KMS-11 (cell line): ENCODE measurements at regions not wholly inside any gene's neighbourhood (a gene's known extent, or its start where the extent isn't known, plus 50 kb on each side); places are given as distances from the start of the nearest gene placed in this dataset.

Experiments
- H2AFZ ChIP-seq: fragments of 200-600 bp; sonication (generic); 2 replicates; pipeline ENCODE4 v1.6.1; 2016; ENCODE audit warnings: antibody characterized with exemption, mixed run types, low read depth
- H3K27ac ChIP-seq: fragments of 200-600 bp; sonication (generic); 2 replicates; pipeline ENCODE4 v1.6.1; 2016; ENCODE audit warnings: mild to moderate bottlenecking, mixed run types
- H3K27me3 ChIP-seq: fragments of 200-600 bp; sonication (generic); 2 replicates; pipeline ENCODE4 v1.6.1; 2017; ENCODE audit warnings: mild to moderate bottlenecking, low read depth, mixed run types, moderate library complexity; ENCODE audit not compliant: insufficient read depth
- H3K36me3 ChIP-seq: fragments of 200-600 bp; sonication (generic); 2 replicates; pipeline ENCODE4 v1.6.1; 2017; ENCODE audit warnings: mild to moderate bottlenecking, mixed run types; ENCODE audit not compliant: insufficient read depth
- H3K4me1 ChIP-seq: fragments of 200-600 bp; sonication (generic); 2 replicates; pipeline ENCODE4 v1.6.1; 2016; ENCODE audit warnings: mild to moderate bottlenecking, low read depth, mixed run types; ENCODE audit not compliant: poor library complexity, severe bottlenecking
- H3K4me2 ChIP-seq: fragments of 200-600 bp; sonication (generic); 2 replicates; pipeline ENCODE4 v1.7.0; 2016; ENCODE audit warnings: mild to moderate bottlenecking, mixed run types
- H3K4me3 ChIP-seq: fragments of 200-600 bp; sonication (generic); IDR thresholded peaks from 2 replicates; pipeline ENCODE4 v1.6.1; 2017; ENCODE audit warnings: low read depth, low read length, mixed read lengths; ENCODE audit not compliant: insufficient read depth
- H3K79me2 ChIP-seq: fragments of 200-600 bp; sonication (generic); 2 replicates; pipeline ENCODE4 v1.6.1; 2016; ENCODE audit warnings: low read depth, mixed run types; ENCODE audit not compliant: insufficient read depth
- H3K9ac ChIP-seq: fragments of 200-600 bp; sonication (generic); 2 replicates; pipeline ENCODE4 v1.6.1; 2016; ENCODE audit warnings: mild to moderate bottlenecking, mixed run types
- H4K20me1 ChIP-seq: fragments of 200-600 bp; sonication (generic); 2 replicates; pipeline ENCODE4 v1.6.1; 2016; ENCODE audit warnings: mild to moderate bottlenecking, mixed run types; ENCODE audit not compliant: insufficient read depth
- TF ChIP-seq, protein P1 (sequence below): fragments of 200-600 bp; sonication (generic); conservative IDR thresholded peaks from 2 replicates; pipeline ENCODE4 v1.6.1; 2017; ENCODE audit warnings: low read depth, mild to moderate bottlenecking, antibody characterized with exemption, low read length, moderate library complexity, mixed read lengths

- Histone ChIP-seq H3K27ac (no peak overlapping the region), H3K36me3 (no peaks in the 10 kb centered on the region), H4K20me1 (no peaks in the 10 kb centered on the region), H3K79me2 (no peaks in the 10 kb centered on the region), H3K4me2 (no peak overlapping the region), H2AFZ (no peak overlapping the region), H3K27me3 (no peaks in the 10 kb centered on the region), H3K4me1 (no peaks in the 10 kb centered on the region), H3K4me3 (no peak overlapping the region), H3K9ac (no peak overlapping the region)
- TF ChIP-seq, protein P1, sequence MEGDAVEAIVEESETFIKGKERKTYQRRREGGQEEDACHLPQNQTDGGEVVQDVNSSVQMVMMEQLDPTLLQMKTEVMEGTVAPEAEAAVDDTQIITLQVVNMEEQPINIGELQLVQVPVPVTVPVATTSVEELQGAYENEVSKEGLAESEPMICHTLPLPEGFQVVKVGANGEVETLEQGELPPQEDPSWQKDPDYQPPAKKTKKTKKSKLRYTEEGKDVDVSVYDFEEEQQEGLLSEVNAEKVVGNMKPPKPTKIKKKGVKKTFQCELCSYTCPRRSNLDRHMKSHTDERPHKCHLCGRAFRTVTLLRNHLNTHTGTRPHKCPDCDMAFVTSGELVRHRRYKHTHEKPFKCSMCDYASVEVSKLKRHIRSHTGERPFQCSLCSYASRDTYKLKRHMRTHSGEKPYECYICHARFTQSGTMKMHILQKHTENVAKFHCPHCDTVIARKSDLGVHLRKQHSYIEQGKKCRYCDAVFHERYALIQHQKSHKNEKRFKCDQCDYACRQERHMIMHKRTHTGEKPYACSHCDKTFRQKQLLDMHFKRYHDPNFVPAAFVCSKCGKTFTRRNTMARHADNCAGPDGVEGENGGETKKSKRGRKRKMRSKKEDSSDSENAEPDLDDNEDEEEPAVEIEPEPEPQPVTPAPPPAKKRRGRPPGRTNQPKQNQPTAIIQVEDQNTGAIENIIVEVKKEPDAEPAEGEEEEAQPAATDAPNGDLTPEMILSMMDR = no peak
Measured at GRCh38 chr3:95595416-95596075, 1218.8 kb upstream of the EPHA6 start.

- H3K79me2 ChIP-seq = no peaks in the 10 kb centered on the region
Measured at GRCh38 chr3:95607926-95608325, 1206.5 kb upstream of the EPHA6 start.

GRCh38 chr3:95609411-95609810, 1205.0 kb upstream of the EPHA6 start:
- TF ChIP-seq, protein P1 = no peak
- H3K9ac ChIP-seq = no peak overlapping the region
- H2AFZ ChIP-seq = no peak overlapping the region

More at GRCh38 chr3:95607926-95608325, 1206.5 kb upstream of the EPHA6 start:
- Histone ChIP-seq H3K27ac (no peak overlapping the region), H4K20me1 (no peaks in the 10 kb centered on the region), H2AFZ (no peak overlapping the region), H3K4me3 (no peak overlapping the region), H3K4me2 (no peak overlapping the region), H3K9ac (no peak overlapping the region), H3K4me1 (no peaks in the 10 kb centered on the region), H3K36me3 (no peaks in the 10 kb centered on the region), H3K27me3 (no peaks in the 10 kb centered on the region)
- TF ChIP-seq, protein P1 = no peak

GRCh38 chr3:95612611-95613010, 1201.8 kb upstream of the EPHA6 start:
- Histone ChIP-seq H3K27me3 (no peaks in the 10 kb centered on the region), H3K79me2 (no peaks in the 10 kb centered on the region), H3K4me1 (no peaks in the 10 kb centered on the region), H3K27ac (no peak overlapping the region), H2AFZ (no peak overlapping the region), H4K20me1 (no peaks in the 10 kb centered on the region), H3K9ac (no peak overlapping the region), H3K4me2 (no peak overlapping the region), H3K36me3 (no peaks in the 10 kb centered on the region), H3K4me3 (no peak overlapping the region)
- TF ChIP-seq, protein P1 = no peak

More at GRCh38 chr3:95609411-95609810, 1205.0 kb upstream of the EPHA6 start:
- no peak overlapping the region for H3K27ac ChIP-seq
- H4K20me1 ChIP-seq = no peaks in the 10 kb centered on the region
- H3K79me2 ChIP-seq = no peaks in the 10 kb centered on the region
- no peak overlapping the region for H3K4me3 ChIP-seq
- no peaks in the 10 kb centered on the region for H3K36me3 ChIP-seq
- no peaks in the 10 kb centered on the region for H3K27me3 ChIP-seq
- no peaks in the 10 kb centered on the region for H3K4me1 ChIP-seq
- H3K4me2 ChIP-seq = no peak overlapping the region
